ENCODE measurements at regions not wholly inside any gene's neighbourhood (a gene's known extent, or its start where the extent isn't known, plus 50 kb on each side); places are given as distances from the start of the nearest gene placed in this dataset.

- no peak for TF ChIP-seq CTCF (optimal IDR thresholded peaks at IDR 0.05 in 1 of 3, IDR thresholded peaks at IDR 0.05 in 1 of 3, conservative IDR thresholded peaks at IDR 0.05 in 1 of 3; ENCODE audit: extremely low read depth in 1 of 3, insufficient read depth in 2 of 3, low read length in 3 of 3)
- no peak for TF ChIP-seq EZH2 (IDR thresholded peaks at IDR 0.05; ENCODE audit: low read length)
Measured at GRCh38 chr15:69951898-69952555, 145.7 kb downstream of the TLE3 start.

All from keratinocyte (primary cell).